ENCODE measurements at regions not wholly inside any gene's neighbourhood (a gene's known extent, or its start where the extent isn't known, plus 50 kb on each side); places are given as distances from the start of the nearest gene placed in this dataset.

- no peak for TF ChIP-seq CTCF (IDR thresholded peaks at IDR 0.05)
- TF ChIP-seq POLR2A (IDR thresholded peaks at IDR 0.05): no peak
Observed at GRCh38 chr3:103494011-103494410, 1059.2 kb downstream of the ZPLD1 start.
